ENCODE measurements at regions not wholly inside any gene's neighbourhood (a gene's known extent, or its start where the extent isn't known, plus 50 kb on each side); places are given as distances from the start of the nearest gene placed in this dataset.

GRCh38 chr6:14612016-14612980 is 494.7 kb downstream of the CD83 start:
- DNase-seq (ENCODE audit: low read depth, low spot score): peak; percentile 46
- H3K4me3 ChIP-seq (ENCODE audit: low read length): no peak overlapping the region; the same call in 1 of the 2 replicates

DNA sequence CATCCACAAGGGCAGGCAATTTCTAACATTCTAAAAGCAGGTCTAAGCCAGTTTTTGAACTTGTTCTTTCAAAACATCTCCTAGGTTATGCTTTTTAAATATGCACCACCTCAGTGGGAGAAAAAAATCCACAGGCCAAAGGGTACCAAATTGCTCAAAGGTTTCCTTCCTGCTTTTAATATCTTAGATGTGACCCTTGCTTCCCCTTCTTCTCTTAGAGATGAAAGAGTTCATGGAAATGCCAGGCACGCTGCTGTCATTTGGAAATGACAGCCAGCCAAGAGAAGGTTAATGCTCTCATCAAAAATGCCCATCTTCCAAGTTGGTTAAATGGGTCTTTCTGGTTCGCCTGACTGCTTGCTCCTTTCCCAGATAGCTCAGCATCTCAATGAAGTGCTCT is 497.1 kb downstream of the CD83 start:
- no peak for DNase-seq (ENCODE audit: low read depth, low spot score)
- H3K4me3 ChIP-seq (ENCODE audit: low read length): no peak overlapping the region

DNA sequence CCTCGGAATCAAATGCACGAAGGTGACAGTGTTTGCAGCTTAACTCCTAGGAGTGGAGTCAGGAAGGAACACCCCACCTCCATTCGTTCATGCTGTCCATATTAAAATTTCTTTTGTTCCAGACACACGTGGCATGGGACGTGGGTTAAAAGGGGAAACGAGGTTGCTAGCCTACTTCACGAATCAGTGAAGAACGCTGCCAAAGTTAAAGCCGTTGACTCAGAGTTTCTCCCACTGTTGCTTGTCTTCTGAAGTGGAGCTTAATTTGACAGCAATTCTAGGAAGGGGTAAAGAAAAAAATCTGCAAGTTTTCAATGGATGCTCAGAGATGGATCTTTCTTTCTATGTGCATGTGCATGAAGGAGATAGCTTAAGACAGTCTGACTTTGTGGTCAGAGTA is 499.1 kb downstream of the CD83 start:
- DNase-seq (ENCODE audit: low read depth, low spot score): peak; percentile 59
- no peak overlapping the region for H3K4me3 ChIP-seq (ENCODE audit: low read length)

DNA sequence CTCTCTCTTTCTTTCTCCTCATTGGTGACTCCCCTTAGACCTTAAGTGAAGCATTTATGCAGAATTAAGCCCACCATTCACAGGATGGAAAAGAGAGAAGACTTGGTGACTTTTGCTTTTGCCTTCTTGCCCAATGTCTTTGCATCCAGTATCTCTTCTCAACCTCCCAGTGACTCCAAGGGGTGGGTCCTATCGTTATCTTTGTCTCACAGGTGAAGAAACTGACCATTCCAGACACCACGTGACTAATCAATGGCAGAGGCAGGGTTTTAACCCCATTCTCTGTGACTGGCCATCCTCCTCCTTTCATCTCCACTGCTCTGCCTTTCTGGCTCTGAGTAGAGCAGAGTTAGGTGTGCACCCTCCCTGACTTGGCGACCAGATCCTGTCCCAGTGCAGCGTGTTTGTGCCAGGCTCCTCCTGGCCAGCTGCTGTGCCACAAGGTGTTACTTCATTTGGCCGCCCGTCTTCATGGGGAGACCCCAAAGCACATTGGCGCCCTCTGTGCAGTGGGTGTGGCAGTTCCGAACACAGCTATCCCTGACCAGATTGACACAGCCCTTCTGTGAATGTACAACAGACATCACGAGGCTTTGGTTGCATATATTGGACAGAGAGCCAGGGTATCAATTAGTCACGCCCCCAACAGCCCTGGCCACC is 501.3 kb downstream of the CD83 start:
- H3K4me3 ChIP-seq (ENCODE audit: low read length): no peak overlapping the region
- no peak for DNase-seq (ENCODE audit: low read depth, low spot score)

- no peak overlapping the region for H3K4me3 ChIP-seq (ENCODE audit: low read length)
- no peak for DNase-seq (ENCODE audit: low read depth, low spot score)
These were observed 501.8 kb downstream of the CD83 start for GRCh38 chr6:14619419-14619781.

DNA sequence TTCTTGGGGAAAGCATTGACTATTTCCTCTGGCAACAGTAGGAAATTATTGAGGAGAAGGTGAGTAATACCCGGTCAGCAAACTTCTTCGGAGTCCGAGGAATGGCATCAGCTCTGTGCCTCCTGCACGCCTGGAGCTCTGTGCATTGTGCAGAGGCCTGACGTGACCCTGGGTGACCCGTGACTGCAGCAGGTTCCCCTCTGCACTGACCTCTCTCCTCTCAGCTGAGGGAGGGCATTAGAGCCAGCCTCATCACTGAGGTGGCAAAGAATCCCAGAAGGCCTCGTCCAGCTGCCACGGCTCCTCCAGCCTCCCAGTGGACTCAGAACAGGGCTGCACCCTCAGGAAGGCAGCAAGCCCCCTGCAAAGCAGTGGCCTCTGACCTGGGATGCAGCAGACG is 502.9 kb downstream of the CD83 start:
- DNase-seq (ENCODE audit: low read depth, low spot score): no peak
- no peak overlapping the region for H3K4me3 ChIP-seq (ENCODE audit: low read length)

GRCh38 chr6:14621518-14621917 is 503.9 kb downstream of the CD83 start:
- no peak overlapping the region for H3K4me3 ChIP-seq (ENCODE audit: low read length)
- DNase-seq (ENCODE audit: low read depth, low spot score): no peak

DNA sequence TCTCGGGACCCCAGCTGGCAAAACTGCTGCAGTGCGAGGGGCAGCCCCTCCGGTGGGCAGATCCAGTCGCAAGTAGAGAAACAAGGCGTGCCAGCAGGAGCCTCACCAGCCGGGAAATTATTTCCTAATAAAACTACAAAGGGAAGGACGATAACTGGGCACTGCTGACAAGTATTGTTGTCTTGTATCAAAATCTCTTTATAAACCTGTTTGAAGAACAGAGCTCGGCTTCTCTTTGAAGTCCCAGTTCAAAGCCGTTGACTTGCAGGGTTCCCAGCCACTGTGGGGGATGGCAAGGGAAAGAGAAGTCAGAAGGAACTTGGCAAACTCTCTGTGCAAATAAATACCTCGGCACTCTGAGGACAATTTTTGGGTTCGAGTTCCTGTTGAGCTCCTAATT is 504.5 kb downstream of the CD83 start:
- DNase-seq (ENCODE audit: low read depth, low spot score): peak; percentile 77
- peak overlapping the region; percentile 9; the same call in 1 of the 2 replicates for H3K4me3 ChIP-seq (ENCODE audit: low read length)

GRCh38 chr6:14622909-14623505 is 505.4 kb downstream of the CD83 start:
- DNase-seq (ENCODE audit: low read depth, low spot score): no peak
- no peak overlapping the region for H3K4me3 ChIP-seq (ENCODE audit: low read length)

GRCh38 chr6:14625173-14625895 is 507.8 kb downstream of the CD83 start:
- no peak overlapping the region for H3K4me3 ChIP-seq (ENCODE audit: low read length)
- DNase-seq (ENCODE audit: low read depth, low spot score): no peak

DNA sequence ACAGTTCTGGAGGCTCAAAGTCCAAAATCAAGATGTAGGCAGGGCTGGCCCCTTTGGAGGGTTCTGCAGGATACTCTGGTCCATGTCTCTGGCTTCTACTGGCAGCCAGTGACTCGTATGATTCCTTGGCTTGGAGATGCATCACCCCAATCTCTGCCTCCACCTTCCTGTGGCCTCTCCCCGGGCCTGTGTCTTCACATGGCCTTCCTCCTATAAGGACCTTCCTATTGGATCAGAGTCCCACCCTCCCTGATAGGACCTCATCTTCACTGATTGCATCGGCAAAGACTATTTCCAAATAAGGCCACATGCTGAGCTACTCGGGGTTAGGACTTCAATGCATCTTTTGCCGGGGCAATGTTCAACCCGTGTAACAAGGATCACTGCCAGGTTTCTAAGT is 509.0 kb downstream of the CD83 start:
- H3K4me3 ChIP-seq (ENCODE audit: low read length): no peak overlapping the region
- DNase-seq (ENCODE audit: low read depth, low spot score): no peak

- no peak overlapping the region for H3K4me3 ChIP-seq (ENCODE audit: low read length)
- DNase-seq (ENCODE audit: low read depth, low spot score): no peak
These were observed 512.4 kb downstream of the CD83 start for GRCh38 chr6:14630016-14630415.

DNA sequence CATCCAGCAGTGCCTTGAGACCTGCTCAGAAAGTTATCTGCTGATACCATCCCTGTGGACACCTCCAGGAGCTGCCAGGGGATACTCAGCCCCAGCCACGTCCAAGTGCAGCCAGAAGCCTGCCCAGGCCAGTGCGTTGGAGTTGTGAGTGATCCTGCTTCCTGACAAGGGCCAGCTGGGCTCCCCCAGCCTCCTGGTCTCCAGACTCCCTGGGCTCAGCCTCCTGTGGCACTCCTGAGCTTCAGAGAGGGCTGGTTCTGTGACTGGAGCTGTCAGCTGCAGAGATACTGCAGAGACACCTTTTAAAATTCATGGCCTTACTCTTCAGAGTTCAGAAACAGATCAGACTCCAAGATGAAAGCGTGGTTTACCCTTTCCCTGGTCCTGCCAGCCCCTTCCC is 515.9 kb downstream of the CD83 start:
- DNase-seq (ENCODE audit: low read depth, low spot score): no peak
- H3K4me3 ChIP-seq (ENCODE audit: low read length): no peak overlapping the region

- DNase-seq (ENCODE audit: low read depth, low spot score): no peak
- H3K4me3 ChIP-seq (ENCODE audit: low read length): no peak overlapping the region
These were observed 516.5 kb downstream of the CD83 start for GRCh38 chr6:14634072-14634471.

- H3K4me3 ChIP-seq (ENCODE audit: low read length): peak overlapping the region; percentile 5; the same call in 1 of the 2 replicates
- DNase-seq (ENCODE audit: low read depth, low spot score): peak; percentile 74
These were observed 517.6 kb downstream of the CD83 start for GRCh38 chr6:14635195-14635594.

- DNase-seq (ENCODE audit: low read depth, low spot score): peak; percentile 70
- H3K4me3 ChIP-seq (ENCODE audit: low read length): no peak overlapping the region
These were observed 518.5 kb downstream of the CD83 start for GRCh38 chr6:14635934-14636591.

- no peak for DNase-seq (ENCODE audit: low read depth, low spot score)
- no peak overlapping the region for H3K4me3 ChIP-seq (ENCODE audit: low read length)
These were observed 520.9 kb downstream of the CD83 start for GRCh38 chr6:14638435-14638905.

DNA sequence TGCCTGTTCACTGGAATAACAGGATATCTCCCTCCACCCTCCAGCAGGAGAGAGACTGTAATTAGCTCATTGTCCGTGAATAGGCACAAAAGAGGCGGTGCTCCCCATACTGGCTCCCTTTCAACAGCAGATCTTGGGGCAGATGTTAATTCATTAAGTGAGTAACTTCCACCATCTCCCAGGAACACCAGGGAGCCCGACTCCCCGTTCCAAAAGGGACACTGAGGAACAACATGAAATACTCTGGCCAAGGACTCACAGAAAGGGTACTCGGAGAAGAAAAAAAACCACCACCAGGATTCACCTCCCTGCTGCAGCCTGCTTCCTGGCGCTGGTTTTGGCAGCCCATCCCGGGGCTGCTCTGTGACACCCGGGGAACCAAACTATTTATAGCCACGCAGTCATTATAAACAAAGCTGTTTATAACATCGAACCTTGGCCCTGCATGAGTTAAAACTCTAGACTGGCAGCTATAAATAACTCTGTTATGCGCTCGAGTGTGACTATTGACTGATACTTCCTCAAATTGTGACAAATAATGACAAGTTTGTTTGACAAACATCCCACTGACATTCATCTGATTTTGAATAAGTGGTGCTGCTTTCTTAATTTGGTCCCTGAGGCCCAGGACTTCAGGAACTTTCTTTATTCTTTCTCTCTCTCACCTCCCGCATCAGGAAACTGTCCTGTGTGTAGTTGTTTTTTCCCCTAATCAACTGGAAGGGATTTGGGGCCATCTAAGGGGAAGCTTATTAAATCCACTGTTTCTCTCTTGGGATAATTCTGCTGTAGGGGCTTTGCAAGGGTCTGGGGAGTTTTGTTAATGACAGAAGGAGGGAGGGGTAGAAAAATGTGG is 521.6 kb downstream of the CD83 start:
- no peak overlapping the region for H3K4me3 ChIP-seq (ENCODE audit: low read length)
- DNase-seq (ENCODE audit: low read depth, low spot score): no peak
